GM20000 (cell line): ENCODE measurements at regions not wholly inside any gene's neighbourhood (a gene's known extent, or its start where the extent isn't known, plus 50 kb on each side); places are given as distances from the start of the nearest gene placed in this dataset.

Source experiments
- DNase-seq: peaks from one replicate; pipeline ENCODE4 v3.0.0; 2012; ENCODE audit warnings: low spot score
- TF ChIP-seq, protein P1 (sequence below): IDR thresholded peaks from 2 replicates; pipeline ENCODE4 v1.5.1; 2012; ENCODE audit warnings: mild to moderate bottlenecking, control low read depth; ENCODE audit errors: extremely low read depth, missing control alignments

DNA sequence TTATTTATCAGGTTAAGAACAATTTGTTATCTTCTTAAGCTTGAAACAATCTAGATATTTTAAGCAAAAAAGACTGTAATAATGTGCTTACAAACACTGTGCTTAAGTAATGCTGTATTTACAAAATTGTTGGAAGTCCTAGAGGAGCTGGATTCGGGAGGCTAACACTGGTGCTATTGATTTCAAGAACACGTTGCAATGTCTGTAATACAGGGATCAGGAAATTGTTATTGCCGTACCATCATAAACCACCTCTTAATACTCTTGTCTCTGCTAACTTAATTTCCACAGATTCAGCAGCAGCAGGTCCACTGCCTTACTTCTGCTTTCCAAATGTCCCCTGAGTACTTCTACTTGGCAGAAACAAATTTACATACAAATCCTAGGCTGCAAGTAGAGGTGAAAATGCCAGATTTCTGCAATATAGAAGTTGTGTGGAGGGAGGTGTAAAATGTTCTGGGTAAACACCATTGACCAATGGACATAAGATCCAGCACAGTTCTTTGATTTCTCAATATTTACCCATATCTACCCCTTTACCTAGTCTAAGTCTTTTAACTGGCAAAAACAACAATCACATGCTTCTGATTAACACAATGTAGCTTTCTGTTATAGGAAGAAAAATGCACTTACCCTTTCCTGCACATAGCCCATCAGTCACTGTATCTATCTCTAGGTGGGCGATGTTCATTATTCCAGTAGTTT, 663.4 kb downstream of the TMTC2 start:
- TF ChIP-seq, protein P1, sequence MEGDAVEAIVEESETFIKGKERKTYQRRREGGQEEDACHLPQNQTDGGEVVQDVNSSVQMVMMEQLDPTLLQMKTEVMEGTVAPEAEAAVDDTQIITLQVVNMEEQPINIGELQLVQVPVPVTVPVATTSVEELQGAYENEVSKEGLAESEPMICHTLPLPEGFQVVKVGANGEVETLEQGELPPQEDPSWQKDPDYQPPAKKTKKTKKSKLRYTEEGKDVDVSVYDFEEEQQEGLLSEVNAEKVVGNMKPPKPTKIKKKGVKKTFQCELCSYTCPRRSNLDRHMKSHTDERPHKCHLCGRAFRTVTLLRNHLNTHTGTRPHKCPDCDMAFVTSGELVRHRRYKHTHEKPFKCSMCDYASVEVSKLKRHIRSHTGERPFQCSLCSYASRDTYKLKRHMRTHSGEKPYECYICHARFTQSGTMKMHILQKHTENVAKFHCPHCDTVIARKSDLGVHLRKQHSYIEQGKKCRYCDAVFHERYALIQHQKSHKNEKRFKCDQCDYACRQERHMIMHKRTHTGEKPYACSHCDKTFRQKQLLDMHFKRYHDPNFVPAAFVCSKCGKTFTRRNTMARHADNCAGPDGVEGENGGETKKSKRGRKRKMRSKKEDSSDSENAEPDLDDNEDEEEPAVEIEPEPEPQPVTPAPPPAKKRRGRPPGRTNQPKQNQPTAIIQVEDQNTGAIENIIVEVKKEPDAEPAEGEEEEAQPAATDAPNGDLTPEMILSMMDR = no peak
- no peak for DNase-seq

DNA sequence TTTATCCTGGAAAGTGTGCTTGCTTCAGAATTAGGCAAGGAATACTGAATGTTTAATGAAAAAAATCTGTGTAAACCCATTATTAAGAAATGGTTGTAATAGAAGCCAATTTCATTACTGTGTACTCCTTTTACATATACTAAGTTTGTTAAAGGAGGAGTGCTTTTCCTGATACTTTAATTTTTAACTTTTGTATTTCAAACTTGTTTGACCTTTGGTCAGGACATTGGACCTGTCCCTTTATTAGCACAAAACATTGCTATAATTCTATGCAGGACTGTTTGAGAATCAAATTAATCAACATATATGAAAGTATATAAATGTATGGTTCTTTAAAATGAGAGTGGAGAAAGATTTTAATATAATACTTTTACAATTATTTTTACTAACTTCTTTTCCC, 659.6 kb downstream of the TMTC2 start:
- TF ChIP-seq, protein P1 = no peak
- DNase-seq = no peak

DNA sequence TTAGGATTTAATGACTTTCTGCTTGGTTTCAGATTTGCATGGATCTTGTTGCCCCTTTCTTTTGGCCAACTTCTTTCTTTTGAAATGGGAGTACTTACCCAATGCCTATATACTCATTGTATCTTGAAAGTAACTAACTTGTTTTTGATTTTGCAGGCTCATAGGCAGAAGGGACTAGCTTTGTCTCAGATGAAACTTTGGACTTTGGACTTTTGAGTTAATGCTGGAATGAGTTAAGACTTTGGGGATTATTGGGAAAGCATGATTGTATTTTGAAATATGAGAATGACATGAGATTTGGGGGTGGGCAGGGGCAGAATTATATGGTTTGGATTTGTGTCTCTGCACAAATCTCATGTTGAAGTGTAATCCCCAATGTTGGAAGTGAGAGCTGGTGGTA, 657.1 kb downstream of the TMTC2 start:
- TF ChIP-seq, protein P1 = no peak
- no peak for DNase-seq

DNA sequence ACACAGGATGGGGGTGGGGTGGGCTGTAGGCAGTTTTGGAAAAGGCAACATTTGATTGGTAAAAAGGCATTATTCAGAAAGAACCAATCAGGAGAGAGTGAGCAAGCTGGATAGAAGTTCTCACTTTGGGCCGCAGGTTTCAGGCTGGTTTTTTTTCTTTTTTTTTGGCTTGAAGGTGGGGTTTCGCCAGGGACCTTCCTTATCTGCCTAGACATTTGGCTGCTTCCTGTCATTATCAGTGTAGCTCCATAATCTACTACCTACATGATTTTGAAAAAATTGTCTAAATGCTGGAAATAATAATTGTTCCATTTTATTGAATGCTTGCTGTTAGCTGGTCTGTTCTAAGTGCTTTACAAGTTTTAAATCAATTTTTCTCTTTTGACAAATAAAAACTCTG, 649.0 kb downstream of the TMTC2 start:
- no peak for DNase-seq
- TF ChIP-seq, protein P1 = no peak

DNA sequence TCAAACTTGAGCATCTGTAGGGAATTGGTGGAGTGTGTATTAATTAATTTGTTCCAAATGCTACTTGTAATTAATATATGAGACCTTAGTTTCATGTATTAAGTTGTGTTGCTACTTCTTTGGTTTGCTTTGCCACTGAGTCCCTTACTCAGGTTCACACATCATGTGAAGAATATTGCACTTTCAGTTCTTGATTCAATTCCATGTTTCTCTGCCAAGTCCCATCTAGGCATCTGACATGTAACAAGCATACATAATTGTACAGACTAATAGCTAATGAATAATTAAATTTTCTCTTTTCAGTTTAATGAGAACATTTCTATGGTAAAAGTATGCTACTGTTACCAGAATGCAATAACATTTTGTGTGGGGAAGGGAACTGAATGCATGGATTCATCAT, 640.0 kb downstream of the TMTC2 start:
- TF ChIP-seq, protein P1 = no peak
- DNase-seq = no peak

DNA sequence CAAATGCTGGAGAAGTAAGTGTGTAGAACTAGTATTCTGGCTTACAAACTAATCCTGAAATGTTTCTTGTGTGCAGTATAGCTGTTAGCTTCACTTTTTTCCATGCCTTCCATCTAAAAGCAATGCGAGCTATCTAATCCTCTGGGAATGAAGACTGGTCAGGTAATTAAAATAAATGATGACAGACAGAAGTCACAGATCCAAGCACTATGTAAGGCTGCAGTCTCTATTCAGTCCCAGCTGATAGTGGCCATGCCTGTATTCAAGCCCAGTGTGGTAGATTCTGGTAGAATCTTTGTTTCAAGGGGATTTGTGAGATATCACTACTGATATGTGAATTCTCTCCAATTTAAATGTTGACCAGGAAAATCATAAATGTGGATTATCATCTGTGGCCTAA, 637.2 kb downstream of the TMTC2 start:
- no peak for DNase-seq
- TF ChIP-seq, protein P1 = no peak

DNA sequence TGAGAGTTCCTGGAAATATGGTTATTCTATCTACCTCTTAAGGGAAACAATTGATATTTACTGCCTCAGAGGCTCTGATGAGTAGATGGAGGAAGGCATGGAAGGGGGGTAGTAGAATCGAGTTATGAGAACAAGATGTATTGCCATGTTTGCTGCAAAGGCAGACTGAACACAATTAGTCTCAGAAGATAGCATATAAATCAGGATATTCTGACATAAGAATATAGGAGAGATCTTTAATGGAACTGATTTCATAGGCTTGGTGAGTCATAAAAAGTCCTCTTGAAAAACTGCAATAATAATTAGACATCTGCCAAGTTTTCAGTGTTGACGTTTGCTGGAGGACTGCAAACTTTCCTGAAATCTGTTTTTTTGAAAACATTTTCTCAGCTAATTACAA, 636.1 kb downstream of the TMTC2 start:
- DNase-seq = no peak
- TF ChIP-seq, protein P1 = no peak
